ENCODE measurements at regions not wholly inside any gene's neighbourhood (a gene's known extent, or its start where the extent isn't known, plus 50 kb on each side); places are given as distances from the start of the nearest gene placed in this dataset.

GRCh38 chr18:78764544-78764943, 215.1 kb upstream of the SALL3 start:
- TF ChIP-seq CTCF (conservative IDR thresholded peaks at IDR 0.05; ENCODE audit: low read length) (no peak), EZH2phosphoT487 (IDR thresholded peaks at IDR 0.05; ENCODE audit: borderline replicate concordance, low read depth, low read length) (no peak)
